Activated CD4-positive, alpha-beta T cell treated with anti-CD3 and anti-CD28 coated beads, Interleukin-2, amount 10 ng/mL, durations not matched to agents 24 days and 14 days (primary cell): ENCODE measurements at regions not wholly inside any gene's neighbourhood (a gene's known extent, or its start where the extent isn't known, plus 50 kb on each side); places are given as distances from the start of the nearest gene placed in this dataset.

Experiments
- DNase-seq: peaks from one replicate; pipeline ENCODE4 v3.0.0; 2022
- H3K27ac Mint-ChIP-seq: one replicate; pipeline ENCODE4 v1.8.0; 2022; ENCODE audit warnings: mild to moderate bottlenecking, mixed read lengths
- H3K27me3 Mint-ChIP-seq: one replicate; pipeline ENCODE4 v1.8.0; 2022; ENCODE audit warnings: mixed read lengths
- H3K36me3 Mint-ChIP-seq: one replicate; pipeline ENCODE4 v1.8.0; 2022; ENCODE audit warnings: low read depth, mild to moderate bottlenecking, mixed read lengths
- H3K4me1 Mint-ChIP-seq: one replicate; pipeline ENCODE4 v1.8.0; 2021; ENCODE audit warnings: mixed read lengths
- H3K4me3 Mint-ChIP-seq: one replicate; pipeline ENCODE4 v1.8.0; 2022; ENCODE audit warnings: mild to moderate bottlenecking, moderate library complexity, mixed read lengths
- H3K9me3 Mint-ChIP-seq: one replicate; pipeline ENCODE4 v1.8.0; 2021; ENCODE audit warnings: mixed read lengths
- intact Hi-C: fragments of 100-400 bp; cut with micrococcal nuclease; formaldehyde crosslinking; loops from one replicate; pipeline ENCODE4 v1.15.1; 2023

DNA sequence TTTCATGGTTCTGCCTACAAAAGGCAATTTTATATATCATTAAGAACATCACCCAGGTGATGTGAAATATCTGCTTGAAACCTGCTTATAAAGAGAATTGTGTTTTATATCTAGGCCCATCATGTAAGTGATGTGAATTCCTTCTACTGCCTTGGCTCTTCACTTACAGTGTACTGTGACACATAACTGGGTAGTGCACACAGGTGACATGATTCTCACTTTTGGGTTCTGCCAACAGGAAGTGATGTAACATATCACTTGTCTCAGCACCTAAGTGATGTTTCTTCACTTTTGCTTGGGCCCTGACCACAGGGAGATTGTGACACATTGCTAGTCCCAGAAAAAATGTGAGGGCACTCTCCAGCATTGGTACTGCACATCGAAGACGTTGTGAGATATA is 867.0 kb upstream of the TSPY4 start:
- no peak overlapping the region for H3K27ac Mint-ChIP-seq
- intact Hi-C loops, result no loop called here
- no peak overlapping the region for H3K4me3 Mint-ChIP-seq
- H3K27me3 Mint-ChIP-seq, result no peaks in the 10 kb centered on the region
- H3K4me1 Mint-ChIP-seq, result no peaks in the 10 kb centered on the region
- H3K36me3 Mint-ChIP-seq, result no peaks in the 10 kb centered on the region
- no peaks in the 10 kb centered on the region for H3K9me3 Mint-ChIP-seq
- DNase-seq, result no peak

DNA sequence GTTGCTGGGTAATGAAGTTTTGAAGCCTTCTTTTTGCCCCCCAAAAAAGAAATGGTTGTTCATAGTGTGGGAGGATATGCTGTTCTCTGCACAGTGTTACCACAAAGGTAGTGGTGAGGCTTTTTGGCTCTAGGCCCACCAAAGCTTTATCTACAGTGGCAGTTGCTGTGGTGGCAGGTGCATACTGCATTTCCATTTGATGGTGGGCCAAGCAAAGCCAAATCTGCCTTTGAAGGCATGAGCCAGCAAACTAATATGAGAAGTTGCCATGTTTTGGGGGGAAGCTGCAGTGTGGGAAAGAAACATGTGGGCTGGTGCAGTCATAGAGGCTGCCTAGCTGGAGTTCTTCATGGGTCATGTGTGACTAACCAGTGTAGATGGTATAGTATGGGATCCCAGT is 858.1 kb upstream of the TSPY4 start:
- DNase-seq, result no peak
- no peak overlapping the region for H3K4me3 Mint-ChIP-seq
- no peaks in the 10 kb centered on the region for H3K4me1 Mint-ChIP-seq
- no peak overlapping the region for H3K27ac Mint-ChIP-seq
- H3K36me3 Mint-ChIP-seq, result no peaks in the 10 kb centered on the region
- intact Hi-C loops, result no loop called here
- no peaks in the 10 kb centered on the region for H3K9me3 Mint-ChIP-seq
- H3K27me3 Mint-ChIP-seq, result no peaks in the 10 kb centered on the region

DNA sequence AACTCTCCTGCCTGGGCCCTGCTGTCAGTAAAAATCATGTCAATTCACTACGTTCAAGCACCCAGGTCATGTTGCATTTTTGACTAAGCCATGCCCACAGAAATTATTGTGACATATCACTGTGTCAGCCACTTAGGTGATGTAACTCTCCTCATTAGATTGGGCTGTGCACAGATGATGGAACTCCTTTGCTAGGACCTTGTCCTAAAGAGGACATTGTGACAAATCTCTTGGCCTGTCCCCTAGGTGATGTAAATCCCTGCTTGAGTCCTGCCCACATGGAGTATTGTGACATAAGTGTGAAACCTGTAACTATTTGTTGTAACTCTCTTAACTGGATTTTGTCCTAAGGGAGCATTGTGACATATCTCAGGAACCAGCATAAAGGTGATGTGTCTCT is 848.3 kb upstream of the TSPY4 start:
- H3K27ac Mint-ChIP-seq, result no peak overlapping the region
- no peak overlapping the region for H3K4me3 Mint-ChIP-seq
- H3K9me3 Mint-ChIP-seq, result no peaks in the 10 kb centered on the region
- no peak for DNase-seq
- intact Hi-C loops, result no loop called here
- H3K27me3 Mint-ChIP-seq, result no peaks in the 10 kb centered on the region
- H3K4me1 Mint-ChIP-seq, result no peaks in the 10 kb centered on the region
- no peaks in the 10 kb centered on the region for H3K36me3 Mint-ChIP-seq

GRCh38 chrY:8489880-8490630 is 847.2 kb upstream of the TSPY4 start:
- intact Hi-C loops, result no loop called here
- H3K9me3 Mint-ChIP-seq, result no peaks in the 10 kb centered on the region
- no peaks in the 10 kb centered on the region for H3K4me1 Mint-ChIP-seq
- H3K27ac Mint-ChIP-seq, result no peak overlapping the region
- H3K4me3 Mint-ChIP-seq, result no peak overlapping the region
- DNase-seq, result no peak
- H3K27me3 Mint-ChIP-seq, result no peaks in the 10 kb centered on the region
- H3K36me3 Mint-ChIP-seq, result no peaks in the 10 kb centered on the region

- intact Hi-C loops, result no loop called here
- H3K4me3 Mint-ChIP-seq, result no peak overlapping the region
- DNase-seq, result no peak
- H3K27ac Mint-ChIP-seq, result no peak overlapping the region
- H3K36me3 Mint-ChIP-seq, result no peaks in the 10 kb centered on the region
- no peaks in the 10 kb centered on the region for H3K27me3 Mint-ChIP-seq
- H3K9me3 Mint-ChIP-seq, result no peaks in the 10 kb centered on the region
- H3K4me1 Mint-ChIP-seq, result no peaks in the 10 kb centered on the region
Observed at GRCh38 chrY:8494396-8494795, 842.9 kb upstream of the TSPY4 start.

- no peaks in the 10 kb centered on the region for H3K27me3 Mint-ChIP-seq
- intact Hi-C loops, result no loop called here
Observed at GRCh38 chrY:8495243-8495642, 842.0 kb upstream of the TSPY4 start.

GRCh38 chrY:8500888-8501287 is 836.4 kb upstream of the TSPY4 start:
- no peaks in the 10 kb centered on the region for H3K27me3 Mint-ChIP-seq
- intact Hi-C loops, result no loop called here
- no peak overlapping the region for H3K27ac Mint-ChIP-seq
- H3K4me3 Mint-ChIP-seq, result no peak overlapping the region
- no peaks in the 10 kb centered on the region for H3K4me1 Mint-ChIP-seq
- H3K36me3 Mint-ChIP-seq, result no peaks in the 10 kb centered on the region
- no peak for DNase-seq
- no peaks in the 10 kb centered on the region for H3K9me3 Mint-ChIP-seq

More at GRCh38 chrY:8495243-8495642, 842.0 kb upstream of the TSPY4 start:
- DNase-seq, result no peak
- Mint-ChIP-seq H3K9me3 (no peaks in the 10 kb centered on the region), H3K27ac (no peak overlapping the region), H3K4me1 (no peaks in the 10 kb centered on the region), H3K36me3 (no peaks in the 10 kb centered on the region), H3K4me3 (no peak overlapping the region)

GRCh38 chrY:8533468-8533867 is 803.8 kb upstream of the TSPY4 start:
- DNase-seq, result no peak
- H3K9me3 Mint-ChIP-seq, result no peaks in the 10 kb centered on the region
- intact Hi-C loops, result no loop called here
- H3K4me3 Mint-ChIP-seq, result no peak overlapping the region
- H3K4me1 Mint-ChIP-seq, result no peaks in the 10 kb centered on the region
- H3K36me3 Mint-ChIP-seq, result no peaks in the 10 kb centered on the region
- no peaks in the 10 kb centered on the region for H3K27me3 Mint-ChIP-seq
- H3K27ac Mint-ChIP-seq, result no peak overlapping the region

DNA sequence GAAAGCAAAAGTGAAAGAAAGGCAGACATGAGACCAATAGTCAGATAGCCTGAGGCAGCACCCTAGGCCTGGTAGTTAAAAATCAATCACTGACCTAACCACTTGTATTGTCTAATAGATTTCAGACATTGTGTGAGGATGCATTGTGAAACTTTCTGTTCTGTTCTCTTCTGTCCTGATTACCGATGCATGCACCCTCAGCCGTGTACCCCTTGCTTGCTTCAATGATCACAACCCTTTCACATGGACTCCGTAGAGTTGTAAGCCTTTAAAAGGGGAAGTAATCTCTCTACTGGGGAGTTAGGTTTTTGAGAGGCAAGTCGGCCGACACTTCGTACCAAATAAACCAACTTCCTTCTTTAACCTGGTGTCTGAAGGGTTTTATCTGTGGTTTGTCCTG is 801.6 kb upstream of the TSPY4 start:
- no peak overlapping the region for H3K4me3 Mint-ChIP-seq
- H3K9me3 Mint-ChIP-seq, result no peaks in the 10 kb centered on the region
- intact Hi-C loops, result no loop called here
- H3K4me1 Mint-ChIP-seq, result no peaks in the 10 kb centered on the region
- H3K36me3 Mint-ChIP-seq, result no peaks in the 10 kb centered on the region
- H3K27ac Mint-ChIP-seq, result no peak overlapping the region
- no peaks in the 10 kb centered on the region for H3K27me3 Mint-ChIP-seq
- no peak for DNase-seq

DNA sequence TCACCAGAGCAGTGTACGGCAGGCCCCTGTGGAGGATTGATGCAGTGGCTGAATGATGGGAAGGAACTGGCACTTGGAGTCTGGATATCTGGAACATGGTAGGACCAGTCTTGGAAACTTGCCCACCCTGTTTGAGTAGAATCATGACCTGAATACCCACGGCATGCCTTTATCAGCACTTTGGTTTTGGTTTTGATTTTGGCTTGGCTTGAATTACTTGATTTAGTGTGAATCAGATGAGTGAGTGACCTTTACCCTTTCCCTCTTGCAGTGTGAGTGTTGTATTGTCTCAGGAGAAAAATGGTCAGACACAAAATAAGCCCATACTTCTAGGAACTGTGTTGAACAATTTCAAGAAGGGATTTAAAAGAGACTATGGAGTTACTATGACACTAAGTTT is 801.0 kb upstream of the TSPY4 start:
- H3K36me3 Mint-ChIP-seq, result no peaks in the 10 kb centered on the region
- intact Hi-C loops, result no loop called here
- H3K27ac Mint-ChIP-seq, result no peak overlapping the region
- H3K27me3 Mint-ChIP-seq, result no peaks in the 10 kb centered on the region
- no peaks in the 10 kb centered on the region for H3K9me3 Mint-ChIP-seq
- H3K4me1 Mint-ChIP-seq, result no peaks in the 10 kb centered on the region
- H3K4me3 Mint-ChIP-seq, result no peak overlapping the region
- DNase-seq, result no peak

DNA sequence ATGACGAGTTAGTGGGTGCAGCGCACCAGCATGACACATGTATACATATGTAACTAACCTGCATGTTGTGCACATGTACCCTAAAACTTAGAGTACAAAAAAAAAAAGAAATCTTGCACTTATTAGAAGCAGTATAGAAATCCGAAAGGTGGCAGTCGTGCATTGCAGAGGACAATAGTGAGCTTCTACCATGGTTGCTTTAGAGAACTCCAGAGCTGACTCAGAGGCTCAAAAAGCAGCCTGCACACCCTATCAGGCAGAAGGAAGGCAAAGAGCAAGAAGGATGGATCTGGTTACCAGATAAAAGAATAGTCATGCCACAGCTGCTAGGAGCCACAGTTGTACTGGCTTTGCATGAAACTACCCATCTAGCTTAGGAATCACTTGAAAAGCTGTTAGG is 796.0 kb upstream of the TSPY4 start:
- Mint-ChIP-seq H3K9me3 (no peaks in the 10 kb centered on the region), H3K4me1 (no peaks in the 10 kb centered on the region), H3K27me3 (no peaks in the 10 kb centered on the region), H3K27ac (no peak overlapping the region), H3K36me3 (no peaks in the 10 kb centered on the region), H3K4me3 (no peak overlapping the region)
- no peak for DNase-seq
- intact Hi-C loops, result no loop called here

- H3K9me3 Mint-ChIP-seq, result no peaks in the 10 kb centered on the region
- no peaks in the 10 kb centered on the region for H3K27me3 Mint-ChIP-seq
- H3K27ac Mint-ChIP-seq, result no peak overlapping the region
- no peak overlapping the region for H3K4me3 Mint-ChIP-seq
- intact Hi-C loops, result no loop called here
- no peaks in the 10 kb centered on the region for H3K4me1 Mint-ChIP-seq
- no peak for DNase-seq
- H3K36me3 Mint-ChIP-seq, result no peaks in the 10 kb centered on the region
Observed at GRCh38 chrY:8544715-8545114, 792.5 kb upstream of the TSPY4 start.

DNA sequence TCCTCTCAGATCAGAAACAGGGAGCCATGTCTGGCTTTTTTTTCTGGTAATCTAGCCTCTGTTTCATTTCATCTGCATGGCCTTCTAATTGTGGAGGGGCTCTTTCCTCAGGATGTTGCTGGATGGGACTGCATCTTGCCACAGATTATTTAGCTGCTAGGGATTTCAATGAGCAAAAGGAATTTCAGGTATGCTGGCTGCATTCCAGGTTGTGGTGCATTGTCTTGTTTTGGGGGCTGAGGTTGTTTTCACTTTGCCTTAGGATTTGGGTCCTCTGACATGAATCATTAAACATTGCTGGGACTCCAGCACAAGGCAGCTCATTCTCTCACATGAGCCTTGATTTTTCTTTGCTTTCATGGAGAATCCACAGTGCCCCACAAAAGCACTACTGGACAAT is 789.3 kb upstream of the TSPY4 start:
- no peak overlapping the region for H3K4me3 Mint-ChIP-seq
- no peaks in the 10 kb centered on the region for H3K9me3 Mint-ChIP-seq
- H3K4me1 Mint-ChIP-seq, result no peaks in the 10 kb centered on the region
- H3K27ac Mint-ChIP-seq, result no peak overlapping the region
- DNase-seq, result no peak
- H3K36me3 Mint-ChIP-seq, result no peaks in the 10 kb centered on the region
- no peaks in the 10 kb centered on the region for H3K27me3 Mint-ChIP-seq
- intact Hi-C loops, result no loop called here

DNA sequence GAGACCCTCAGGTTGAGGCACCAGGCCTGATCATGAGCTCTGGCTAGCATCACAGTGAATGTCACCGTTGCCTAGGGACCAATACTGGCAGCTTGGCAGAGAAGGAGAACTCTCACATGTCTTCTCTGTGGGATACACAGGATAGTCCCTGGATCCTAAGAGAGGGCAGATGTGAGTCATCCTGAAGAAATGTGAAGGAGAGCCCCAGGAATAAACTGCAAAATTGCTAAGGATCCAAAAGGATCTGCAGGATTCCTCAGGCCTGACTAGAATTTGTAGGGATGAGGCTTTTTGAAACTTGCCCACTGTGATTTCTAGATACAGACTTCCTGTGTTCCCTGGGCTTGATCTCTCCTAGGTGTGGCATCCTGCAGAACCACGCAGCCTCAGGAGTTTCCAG is 785.9 kb upstream of the TSPY4 start:
- H3K4me3 Mint-ChIP-seq, result no peak overlapping the region
- intact Hi-C loops, result no loop called here
- no peak overlapping the region for H3K27ac Mint-ChIP-seq
- H3K9me3 Mint-ChIP-seq, result no peaks in the 10 kb centered on the region
- H3K36me3 Mint-ChIP-seq, result no peaks in the 10 kb centered on the region
- no peaks in the 10 kb centered on the region for H3K27me3 Mint-ChIP-seq
- no peak for DNase-seq
- no peaks in the 10 kb centered on the region for H3K4me1 Mint-ChIP-seq

DNA sequence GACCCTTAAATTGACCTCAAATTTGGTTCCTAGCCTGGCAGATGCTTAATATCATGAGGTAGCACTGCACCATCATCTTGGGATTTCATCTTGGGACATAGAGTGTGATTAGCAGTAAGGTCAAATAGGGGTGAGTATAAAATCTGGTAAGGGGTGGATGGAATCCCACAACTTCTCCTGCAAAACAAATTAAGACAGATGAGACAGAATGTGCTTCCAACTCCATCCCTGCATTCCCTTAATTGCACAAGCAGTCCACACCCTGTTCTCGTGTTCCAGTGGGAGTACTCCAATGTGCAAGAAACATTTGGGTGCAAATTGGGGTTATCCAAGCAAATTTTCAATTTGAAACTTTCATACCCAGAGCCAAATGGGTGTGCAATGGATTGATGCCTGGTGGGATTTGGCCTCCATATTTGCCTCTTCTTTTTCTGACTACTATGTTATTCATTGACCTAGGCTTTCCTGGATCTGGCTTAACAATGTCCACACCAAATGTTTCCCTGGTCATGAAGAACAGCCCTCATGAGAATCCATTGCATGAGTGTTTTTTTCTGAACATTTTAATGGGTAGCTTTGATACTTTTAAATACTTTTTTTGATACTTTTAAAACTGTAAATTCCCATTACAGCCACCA is 785.0 kb upstream of the TSPY4 start:
- H3K4me1 Mint-ChIP-seq, result no peaks in the 10 kb centered on the region
- no peaks in the 10 kb centered on the region for H3K27me3 Mint-ChIP-seq
- no peaks in the 10 kb centered on the region for H3K36me3 Mint-ChIP-seq
- no peak for DNase-seq
- no peaks in the 10 kb centered on the region for H3K9me3 Mint-ChIP-seq
- no peak overlapping the region for H3K4me3 Mint-ChIP-seq
- intact Hi-C loops, result no loop called here
- H3K27ac Mint-ChIP-seq, result no peak overlapping the region
